NCI-H510A (cell line): ENCODE measurements at regions not wholly inside any gene's neighbourhood (a gene's known extent, or its start where the extent isn't known, plus 50 kb on each side); places are given as distances from the start of the nearest gene placed in this dataset.

Experiments
- DNase-seq: peaks from one replicate; lab custom pipeline; 2025; lab: John Stamatoyannopoulos, UW

GRCh38 chr2:105450471-105450870, 51.6 kb upstream of the FHL2 start:
- DNase-seq: peak; percentile 12

GRCh38 chr2:105449076-105449475, 50.2 kb upstream of the FHL2 start:
- DNase-seq: peak; percentile 95
